Activated CD4-positive, alpha-beta T cell treated with anti-CD3 and anti-CD28 coated beads for 24 hours (primary cell): ENCODE measurements at regions not wholly inside any gene's neighbourhood (a gene's known extent, or its start where the extent isn't known, plus 50 kb on each side); places are given as distances from the start of the nearest gene placed in this dataset.
"Not testable (repeated sequence)": the region's sequence is repeated elsewhere in the genome, so short reads cannot be mapped to it uniquely, and the experiment has no call there.

Source experiments
- DNase-seq, 2 donors: peaks; one replicate each; pipeline ENCODE4 v3.0.0-alpha.2; 2020; ENCODE audit warnings: low read depth in 2 of 2

GRCh38 chr6:56904068-56904467 lies 50.8 kb upstream of the BEND6 start:
- no peak for DNase-seq

GRCh38 chr6:56902641-56903464 lies 52.1 kb upstream of the BEND6 start:
- DNase-seq, result no peak

GRCh38 chr6:56900784-56901183 lies 54.1 kb upstream of the BEND6 start:
- DNase-seq, result no peak

- DNase-seq, result no peak
Measured at GRCh38 chr6:56899753-56900152, 55.2 kb upstream of the BEND6 start.

- DNase-seq, result no peak
Measured at GRCh38 chr6:56899311-56899710, 55.6 kb upstream of the BEND6 start.

GRCh38 chr6:56897789-56898529 lies 56.9 kb upstream of the BEND6 start:
- no peak for DNase-seq

GRCh38 chr6:56891754-56892153 lies 63.2 kb upstream of the BEND6 start:
- no peak for DNase-seq

- no peak for DNase-seq
Measured at GRCh38 chr6:56890683-56891429, 64.1 kb upstream of the BEND6 start.

GRCh38 chr6:56890066-56890465 lies 64.8 kb upstream of the BEND6 start:
- DNase-seq, result no peak

- DNase-seq, result no peak
Measured at GRCh38 chr6:56889492-56889891, 65.4 kb upstream of the BEND6 start.

- no peak for DNase-seq
Measured at GRCh38 chr6:56888687-56889086, 66.2 kb upstream of the BEND6 start.

GRCh38 chr6:56887086-56887485 lies 67.8 kb upstream of the BEND6 start:
- DNase-seq, result no peak

- DNase-seq, result no peak
Measured at GRCh38 chr6:56877922-56878321, 77.0 kb upstream of the BEND6 start.

- DNase-seq, result no peak
Measured at GRCh38 chr6:56875961-56876360, 78.9 kb upstream of the BEND6 start.

- no peak for DNase-seq
Measured at GRCh38 chr6:56875523-56875922, 79.4 kb upstream of the BEND6 start.

- no peak for DNase-seq
Measured at GRCh38 chr6:56874328-56874727, 80.6 kb upstream of the BEND6 start.

- not testable (repeated sequence) for DNase-seq
Measured at GRCh38 chr6:56870053-56870452, 84.9 kb upstream of the BEND6 start.

GRCh38 chr6:56869346-56869745 lies 85.6 kb upstream of the BEND6 start:
- no peak for DNase-seq

GRCh38 chr6:56868687-56869086 lies 86.2 kb upstream of the BEND6 start:
- DNase-seq, result no peak

GRCh38 chr6:56866917-56867522 lies 87.9 kb upstream of the BEND6 start:
- DNase-seq, result no peak

GRCh38 chr6:56865081-56865875 lies 89.6 kb upstream of the BEND6 start:
- DNase-seq, result no peak
